Erythroblast (primary cell): ENCODE measurements at regions not wholly inside any gene's neighbourhood (a gene's known extent, or its start where the extent isn't known, plus 50 kb on each side); places are given as distances from the start of the nearest gene placed in this dataset.

ENCODE experiments used
- GATA1 ChIP-seq: IDR thresholded peaks from 2 replicates; pipeline ENCODE4 v1.6.1; 2011; ENCODE audit warnings: low read depth, mild to moderate bottlenecking, control low read depth, low read length, moderate library complexity
- POLR2A ChIP-seq: IDR thresholded peaks from 2 replicates; pipeline ENCODE4 v1.6.1; 2011; ENCODE audit warnings: mild to moderate bottlenecking, low read length

- TF ChIP-seq POLR2A (no peak), GATA1 (no peak)
These were observed 318.7 kb downstream of the SOX4 start for GRCh38 chr6:21912151-21912832.
